H1 (cell line): ENCODE measurements at regions not wholly inside any gene's neighbourhood (a gene's known extent, or its start where the extent isn't known, plus 50 kb on each side); places are given as distances from the start of the nearest gene placed in this dataset.

Experiments used
- JUND ChIP-seq: IDR thresholded peaks from 2 replicates; pipeline ENCODE4 v1.6.1; 2011; ENCODE audit warnings: mild to moderate bottlenecking, improper control_type of control experiment, low read length
- RNF2 ChIP-seq: fragments of 200-900, 300-1000 bp; sonication (generic); IDR thresholded peaks from 2 replicates; pipeline ENCODE4 v1.7.1; 2016; ENCODE audit warnings: borderline replicate concordance, low read depth, mild to moderate bottlenecking, antibody characterized with exemption, low read length; ENCODE audit not compliant: poor library complexity, severe bottlenecking; ENCODE audit errors: missing control alignments
- SAP30 ChIP-seq: fragments of 300-600 bp; sonication (generic); IDR thresholded peaks from 2 replicates; pipeline ENCODE4 v1.7.1; 2012; ENCODE audit warnings: low read length, moderate library complexity, mild to moderate bottlenecking, inconsistent platforms; ENCODE audit not compliant: insufficient read depth, insufficient replicate concordance
- TEAD4 ChIP-seq: IDR thresholded peaks from 2 replicates; pipeline ENCODE4 v1.6.1; 2012; ENCODE audit warnings: low read depth, low read length, inconsistent platforms, mixed read lengths
- TF ChIP-seq, protein P1 (sequence below): IDR thresholded peaks from 2 replicates; pipeline ENCODE4 v1.6.1; 2011; ENCODE audit warnings: low read length, improper control_type of control experiment

DNA sequence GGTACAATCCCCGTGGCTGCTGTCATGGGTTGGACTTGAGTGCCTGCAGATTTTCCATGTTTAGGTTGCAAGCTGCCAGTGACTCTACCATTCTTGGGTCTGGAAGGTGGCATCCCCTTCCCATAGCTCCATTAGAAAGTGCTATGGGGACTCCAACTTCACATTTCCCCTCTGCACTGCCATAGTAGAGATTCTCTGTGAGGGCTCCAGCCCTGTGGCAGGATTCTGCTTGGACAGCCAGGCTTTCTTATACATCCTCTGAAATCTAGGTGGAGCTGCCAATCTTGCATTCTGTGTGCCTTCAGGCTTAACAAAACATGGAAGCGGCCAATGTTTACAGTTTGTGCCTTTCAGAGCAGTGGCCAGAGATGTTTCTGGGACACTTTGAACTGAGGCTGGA, 636.2 kb downstream of the SLITRK6 start (continued):
- TF ChIP-seq, protein P1, sequence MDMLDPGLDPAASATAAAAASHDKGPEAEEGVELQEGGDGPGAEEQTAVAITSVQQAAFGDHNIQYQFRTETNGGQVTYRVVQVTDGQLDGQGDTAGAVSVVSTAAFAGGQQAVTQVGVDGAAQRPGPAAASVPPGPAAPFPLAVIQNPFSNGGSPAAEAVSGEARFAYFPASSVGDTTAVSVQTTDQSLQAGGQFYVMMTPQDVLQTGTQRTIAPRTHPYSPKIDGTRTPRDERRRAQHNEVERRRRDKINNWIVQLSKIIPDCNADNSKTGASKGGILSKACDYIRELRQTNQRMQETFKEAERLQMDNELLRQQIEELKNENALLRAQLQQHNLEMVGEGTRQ = no peak
- TF ChIP-seq RNF2 (no peak), SAP30 (no peak), TEAD4 (no peak), JUND (no peak)
